Eye (tissue), 1 donor: ENCODE measurements at regions not wholly inside any gene's neighbourhood (a gene's known extent, or its start where the extent isn't known, plus 50 kb on each side); places are given as distances from the start of the nearest gene placed in this dataset.
"Not testable (repeated sequence)": the region's sequence is repeated elsewhere in the genome, so short reads cannot be mapped to it uniquely, and the experiment has no call there.

Experiments
- DNase-seq: peaks from one replicate; pipeline ENCODE4 v3.0.0-alpha.2; 2015

- DNase-seq: no peak
Observed at GRCh38 chr2:122523143-122523542, 767.7 kb downstream of the TSN start.

- DNase-seq: no peak
Observed at GRCh38 chr2:122523981-122524380, 768.5 kb downstream of the TSN start.

DNA sequence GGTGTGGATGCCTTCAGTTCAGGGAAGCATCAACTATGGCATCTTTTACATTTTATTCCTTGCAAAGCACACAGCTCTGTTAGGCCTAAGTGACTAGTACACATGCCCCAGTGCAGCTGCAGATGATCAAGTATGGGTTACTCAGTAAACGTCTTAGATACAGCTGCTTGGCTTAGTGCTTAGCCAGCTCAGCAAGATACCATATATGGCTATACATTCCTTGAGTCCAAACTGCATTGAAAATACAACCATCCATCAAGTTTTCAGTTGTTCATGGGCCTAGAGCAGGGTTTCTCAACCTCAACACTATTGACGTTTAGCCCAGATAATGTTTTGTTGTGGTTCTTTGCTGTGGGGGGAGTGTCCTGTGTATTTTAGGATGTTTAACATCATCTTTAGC is 769.9 kb downstream of the TSN start:
- DNase-seq: no peak

- DNase-seq: no peak
Observed at GRCh38 chr2:122528061-122528460, 772.6 kb downstream of the TSN start.

GRCh38 chr2:122528958-122529705 is 773.7 kb downstream of the TSN start:
- no peak for DNase-seq

GRCh38 chr2:122530814-122531213 is 775.4 kb downstream of the TSN start:
- no peak for DNase-seq

DNA sequence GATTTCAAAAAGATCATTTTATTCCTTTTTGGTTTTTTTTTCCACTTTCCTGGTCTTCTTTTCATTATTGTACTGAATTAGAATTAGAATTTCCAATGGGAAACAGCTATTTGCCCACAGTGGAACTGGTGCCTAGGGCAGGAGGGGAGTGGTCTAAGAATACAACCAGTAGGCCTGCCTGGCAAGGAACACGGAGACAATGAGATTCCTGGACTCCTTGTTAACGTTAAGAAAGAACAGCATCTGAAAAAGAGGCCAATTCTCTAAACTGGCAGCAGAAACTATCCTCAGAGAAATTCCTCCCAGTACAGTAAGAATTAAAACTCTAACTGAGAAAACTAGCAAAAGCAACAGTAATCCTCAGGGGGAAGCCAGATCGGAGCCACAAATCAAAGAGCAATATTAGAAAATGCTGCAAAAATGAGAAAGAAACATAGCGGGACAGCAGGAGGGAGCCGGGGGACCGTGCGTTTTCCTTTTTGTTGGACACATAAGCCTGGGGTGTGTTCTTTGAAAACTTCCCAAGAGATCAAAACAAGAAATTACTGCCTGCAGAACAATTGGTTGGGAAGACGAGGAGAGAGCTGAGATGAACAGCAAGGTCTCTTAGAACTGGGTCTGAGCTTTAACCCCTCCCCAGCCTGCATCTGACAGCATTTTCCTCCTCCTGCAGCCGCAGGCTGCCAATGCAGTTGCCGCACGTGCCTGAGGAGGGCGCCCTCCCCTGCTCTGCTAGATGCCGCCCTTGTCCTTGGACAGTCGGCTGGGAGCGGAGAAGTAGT is 776.0 kb downstream of the TSN start:
- DNase-seq: peak; percentile 30

GRCh38 chr2:122532072-122532344 is 776.6 kb downstream of the TSN start:
- DNase-seq: no peak

DNA sequence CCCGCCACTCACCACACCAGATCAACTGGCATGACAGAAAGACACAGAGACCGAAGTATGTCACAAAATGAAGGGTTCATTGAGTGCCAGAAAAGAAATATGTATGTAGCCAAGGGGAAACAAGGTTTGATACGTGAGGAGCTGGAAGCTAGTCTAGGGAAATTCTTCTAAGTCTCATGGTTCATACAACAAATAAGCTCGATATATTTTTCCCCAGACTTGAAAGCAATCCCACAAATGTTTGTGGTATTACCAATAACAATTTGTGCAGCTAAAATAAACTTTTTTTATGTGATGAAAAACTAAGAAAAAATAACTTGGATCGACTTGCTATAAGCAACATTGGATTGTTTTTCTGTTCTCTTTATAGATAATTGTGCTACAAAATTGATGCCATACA is 777.0 kb downstream of the TSN start:
- DNase-seq: no peak

GRCh38 chr2:122535960-122536505 is 780.6 kb downstream of the TSN start:
- no peak for DNase-seq

DNA sequence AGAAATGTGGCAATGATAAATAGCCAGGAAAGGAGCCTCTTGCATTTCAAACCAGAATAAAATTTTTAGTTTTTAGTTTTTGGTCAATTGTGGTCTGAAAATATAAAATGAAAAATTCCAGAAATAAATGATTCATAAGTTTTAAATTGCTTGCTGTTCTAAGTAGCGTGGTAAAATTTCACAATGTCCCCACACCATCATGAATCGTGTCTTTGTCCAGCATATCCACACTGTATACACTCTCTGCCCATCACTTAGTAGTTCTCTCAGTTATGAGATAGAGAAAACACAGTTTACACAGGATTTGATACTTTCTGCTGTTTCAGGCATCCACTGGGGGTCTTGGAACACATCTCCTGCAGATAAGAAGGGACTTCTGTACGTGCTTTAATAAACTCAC is 783.9 kb downstream of the TSN start:
- DNase-seq: no peak

GRCh38 chr2:122539920-122540319 is 784.5 kb downstream of the TSN start:
- no peak for DNase-seq

DNA sequence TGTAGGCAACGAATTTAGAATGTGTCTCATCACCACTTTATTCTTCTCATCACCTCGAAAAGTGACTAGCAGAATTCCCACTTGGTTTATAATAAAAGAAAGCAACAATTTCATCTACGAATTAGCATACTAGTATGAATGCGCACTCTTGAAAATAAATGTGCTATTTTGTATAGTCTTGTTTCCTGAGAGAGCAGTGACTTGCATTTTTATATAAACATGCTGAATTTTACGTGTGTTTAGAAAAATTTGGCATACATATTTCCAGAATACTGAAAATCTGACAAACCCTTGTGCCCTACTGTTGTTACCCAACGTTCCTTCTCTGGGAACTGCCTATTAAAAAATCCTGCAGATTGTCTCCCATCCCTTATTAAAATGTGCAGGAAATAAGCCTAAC is 786.8 kb downstream of the TSN start:
- DNase-seq: no peak

- no peak for DNase-seq
Observed at GRCh38 chr2:122542646-122543045, 787.2 kb downstream of the TSN start.

DNA sequence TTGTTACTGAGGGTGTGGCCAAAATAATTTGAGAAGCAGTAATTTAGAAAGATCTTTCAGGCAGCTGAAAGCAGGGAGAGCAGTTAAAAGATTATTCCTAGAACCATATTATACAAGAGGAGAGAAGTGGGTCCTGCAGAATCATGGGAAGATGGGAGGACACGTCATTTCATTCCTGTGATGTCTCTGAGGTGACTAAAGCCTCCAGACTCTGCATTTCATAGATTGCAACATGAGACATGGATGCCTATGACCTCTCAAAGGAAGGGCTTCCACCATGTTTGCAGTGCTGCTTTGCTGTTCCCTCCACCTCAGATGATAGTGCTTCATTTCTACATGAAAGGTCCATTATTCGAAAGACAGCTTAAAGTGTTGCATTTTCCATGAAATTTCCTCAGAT is 788.4 kb downstream of the TSN start:
- DNase-seq: no peak

DNA sequence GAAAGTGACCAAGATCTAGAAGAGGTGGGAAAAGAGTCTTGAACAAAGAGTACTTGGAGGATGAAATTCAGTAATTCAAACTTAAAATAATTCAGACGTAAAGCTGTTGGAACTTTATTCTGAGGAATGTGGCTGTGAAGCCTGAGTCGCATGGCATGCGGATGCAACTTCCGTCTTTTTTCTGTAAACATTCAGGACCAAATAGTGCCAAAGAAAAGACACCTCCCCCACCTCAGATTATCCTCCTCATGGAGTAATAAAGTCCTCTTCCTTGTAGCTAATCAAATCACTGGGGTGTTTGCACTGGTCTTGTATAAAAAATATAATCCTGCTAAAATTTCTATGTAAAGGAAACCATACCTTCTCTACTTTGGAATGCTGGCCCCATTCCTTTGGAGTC is 790.4 kb downstream of the TSN start:
- no peak for DNase-seq

GRCh38 chr2:122562775-122563174 is 807.3 kb downstream of the TSN start:
- no peak for DNase-seq

DNA sequence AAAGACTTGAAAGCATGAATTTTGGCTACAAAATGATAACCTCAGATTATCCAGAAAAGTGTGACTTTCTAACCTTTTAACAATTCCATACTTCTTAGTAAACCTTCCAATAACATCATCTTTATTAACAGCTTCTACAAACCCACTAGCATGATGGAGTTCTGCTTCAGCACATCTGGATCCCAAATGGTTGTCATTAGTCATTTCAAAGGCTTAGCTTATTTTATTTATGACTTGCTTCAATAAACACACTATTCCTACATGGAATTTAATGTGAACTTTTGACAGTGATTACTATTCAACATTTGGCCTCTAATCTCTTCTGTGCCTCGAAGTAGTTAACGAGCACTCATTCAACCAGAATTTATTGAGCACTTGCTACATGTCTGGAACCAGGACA is 808.3 kb downstream of the TSN start:
- no peak for DNase-seq

GRCh38 chr2:122564843-122565242 is 809.4 kb downstream of the TSN start:
- DNase-seq: no peak

DNA sequence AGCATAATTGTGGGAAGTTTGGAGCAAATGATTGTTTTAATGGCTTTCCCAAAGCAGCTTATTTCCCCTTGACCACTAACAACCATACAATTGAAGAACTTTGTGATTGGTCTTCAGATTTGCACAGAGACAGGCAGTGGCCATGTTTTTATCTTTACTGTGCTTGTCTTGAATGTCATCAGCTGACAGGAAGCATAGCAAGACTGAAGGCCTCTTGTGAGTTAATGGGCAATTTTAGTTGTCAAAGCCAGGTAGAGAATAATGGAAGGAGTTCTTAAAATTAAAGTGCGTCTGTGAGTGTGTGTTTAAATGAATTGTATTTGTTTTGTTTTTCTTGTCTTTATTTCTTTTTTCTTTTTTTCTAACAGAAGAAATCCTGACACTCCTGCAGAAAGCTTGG is 809.9 kb downstream of the TSN start:
- DNase-seq: no peak

DNA sequence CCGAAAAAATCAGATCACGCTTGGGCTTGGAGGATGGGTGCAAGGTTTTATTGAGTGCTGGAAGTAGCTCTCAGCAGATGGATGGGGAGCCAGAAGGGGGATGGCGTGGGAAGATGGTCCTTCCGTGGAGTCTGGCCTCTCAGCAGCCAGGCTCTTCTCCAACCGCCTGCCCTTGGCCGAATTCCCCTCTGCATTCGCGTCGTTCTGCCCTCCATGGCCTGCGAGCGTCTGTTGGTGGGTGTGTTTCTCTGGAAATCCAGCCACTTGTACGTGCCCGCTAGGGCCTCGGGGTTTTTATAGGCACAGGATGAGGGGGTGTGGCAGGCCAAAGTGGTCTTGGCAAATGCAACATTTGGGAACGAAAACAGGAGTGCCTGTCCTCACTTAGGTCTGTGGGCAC is 815.2 kb downstream of the TSN start:
- DNase-seq: no peak

DNA sequence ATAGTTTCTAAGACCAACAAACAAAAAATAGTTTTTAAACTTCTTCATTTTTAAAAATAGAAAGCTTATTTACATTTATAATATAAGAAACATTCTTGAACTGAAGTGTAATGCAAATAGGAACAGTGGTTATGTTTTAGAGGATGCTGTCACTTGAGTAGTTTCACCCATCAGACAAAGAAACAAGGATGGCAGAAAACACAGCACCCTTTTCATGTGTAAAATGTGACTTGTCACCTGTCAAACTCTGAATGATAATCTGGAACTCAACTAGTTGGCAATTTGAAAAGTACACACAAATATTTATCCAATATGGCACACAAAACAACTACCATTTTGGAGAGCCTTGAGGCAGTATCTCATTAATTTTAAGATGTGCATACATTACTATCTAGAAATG is 816.0 kb downstream of the TSN start:
- DNase-seq: not testable (repeated sequence)

DNA sequence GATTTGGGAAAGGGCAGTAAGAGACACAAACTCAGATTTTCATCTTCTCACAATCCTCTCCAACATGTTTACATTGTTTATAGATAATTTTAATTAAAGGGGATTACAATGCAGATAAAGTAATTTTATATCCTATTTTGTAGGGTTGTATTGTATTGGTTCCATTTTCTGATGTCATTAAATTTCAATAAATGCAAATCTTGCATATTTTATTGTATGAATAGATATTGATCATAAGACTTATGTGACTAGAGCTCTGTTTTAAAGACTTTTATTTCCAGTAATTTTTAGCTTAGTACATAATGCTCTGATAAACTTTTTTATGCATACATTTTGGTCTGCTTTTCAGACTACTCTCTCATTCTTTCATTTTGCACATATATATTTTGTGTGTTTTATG is 819.6 kb downstream of the TSN start:
- DNase-seq: no peak

- DNase-seq: no peak
Observed at GRCh38 chr2:122583159-122583917, 827.9 kb downstream of the TSN start.
